ENCODE measurements at regions not wholly inside any gene's neighbourhood (a gene's known extent, or its start where the extent isn't known, plus 50 kb on each side); places are given as distances from the start of the nearest gene placed in this dataset.

DNA sequence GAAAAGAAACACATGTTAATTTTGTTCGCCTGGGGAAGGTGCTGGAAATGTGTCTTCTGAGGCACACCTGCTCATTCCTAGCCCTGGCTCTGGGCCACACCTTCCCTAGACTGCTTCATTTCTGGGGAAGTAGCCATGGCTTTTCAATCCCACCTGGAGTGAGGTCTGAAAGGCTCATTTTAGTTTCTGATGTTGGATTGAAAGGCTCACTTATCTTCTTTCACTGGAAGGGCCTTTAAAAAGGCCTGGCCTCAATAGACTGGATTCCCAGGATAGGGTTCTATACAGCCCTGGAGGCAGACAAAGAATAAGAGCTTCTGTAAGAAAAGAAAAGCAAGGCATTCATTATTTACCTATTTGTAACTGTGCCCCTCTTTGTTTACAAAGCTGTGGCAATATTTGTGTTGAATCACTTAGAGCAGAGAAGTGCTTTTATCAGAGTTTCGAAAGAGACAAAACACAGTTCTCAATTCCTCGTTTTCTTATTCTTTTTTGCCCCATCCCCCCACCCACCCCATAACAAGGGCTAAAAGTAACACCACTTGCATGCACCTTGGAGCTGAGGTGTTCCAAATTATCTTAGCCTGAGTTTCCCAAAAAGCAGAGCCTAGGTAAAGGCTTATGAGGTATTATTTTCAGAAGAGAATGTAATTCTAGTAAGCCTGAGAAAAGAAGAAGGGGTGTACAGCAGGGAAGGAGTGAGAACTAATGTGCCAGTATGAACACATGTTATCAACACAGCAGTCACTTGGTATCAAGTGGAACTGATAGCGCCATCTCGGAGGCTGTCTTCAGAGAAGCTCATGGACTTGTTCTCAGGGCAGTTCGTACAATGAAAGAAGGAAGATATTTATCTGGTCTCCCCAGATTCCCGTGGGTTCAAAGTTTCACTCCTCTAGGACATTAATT, 413.1 kb downstream of the KCTD16 start:
- no peaks in the 10 kb centered on the region for H3K4me1 Mint-ChIP-seq (ENCODE audit: unreplicated experiment)
- no peak for DNase-seq (ENCODE audit: low spot score)
- no peak overlapping the region for H3K27ac Mint-ChIP-seq (ENCODE audit: unreplicated experiment)
- no peak overlapping the region for H3K4me3 Mint-ChIP-seq (ENCODE audit: unreplicated experiment)
- H3K27me3 Mint-ChIP-seq (ENCODE audit: unreplicated experiment), result peaks cover 4% of the 10 kb centered on the region
- no peaks in the 10 kb centered on the region for H3K9me3 Mint-ChIP-seq (ENCODE audit: unreplicated experiment)
- TF ChIP-seq, protein P1, sequence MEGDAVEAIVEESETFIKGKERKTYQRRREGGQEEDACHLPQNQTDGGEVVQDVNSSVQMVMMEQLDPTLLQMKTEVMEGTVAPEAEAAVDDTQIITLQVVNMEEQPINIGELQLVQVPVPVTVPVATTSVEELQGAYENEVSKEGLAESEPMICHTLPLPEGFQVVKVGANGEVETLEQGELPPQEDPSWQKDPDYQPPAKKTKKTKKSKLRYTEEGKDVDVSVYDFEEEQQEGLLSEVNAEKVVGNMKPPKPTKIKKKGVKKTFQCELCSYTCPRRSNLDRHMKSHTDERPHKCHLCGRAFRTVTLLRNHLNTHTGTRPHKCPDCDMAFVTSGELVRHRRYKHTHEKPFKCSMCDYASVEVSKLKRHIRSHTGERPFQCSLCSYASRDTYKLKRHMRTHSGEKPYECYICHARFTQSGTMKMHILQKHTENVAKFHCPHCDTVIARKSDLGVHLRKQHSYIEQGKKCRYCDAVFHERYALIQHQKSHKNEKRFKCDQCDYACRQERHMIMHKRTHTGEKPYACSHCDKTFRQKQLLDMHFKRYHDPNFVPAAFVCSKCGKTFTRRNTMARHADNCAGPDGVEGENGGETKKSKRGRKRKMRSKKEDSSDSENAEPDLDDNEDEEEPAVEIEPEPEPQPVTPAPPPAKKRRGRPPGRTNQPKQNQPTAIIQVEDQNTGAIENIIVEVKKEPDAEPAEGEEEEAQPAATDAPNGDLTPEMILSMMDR (IDR thresholded peaks at IDR 0.05; ENCODE audit: unreplicated experiment), result no peak
- no peaks in the 10 kb centered on the region for H3K36me3 Mint-ChIP-seq (ENCODE audit: low read depth, unreplicated experiment)

- Mint-ChIP-seq H3K27ac (ENCODE audit: unreplicated experiment) (no peak overlapping the region), H3K4me3 (ENCODE audit: unreplicated experiment) (no peak overlapping the region), H3K9me3 (ENCODE audit: unreplicated experiment) (no peaks in the 10 kb centered on the region), H3K36me3 (ENCODE audit: low read depth, unreplicated experiment) (no peaks in the 10 kb centered on the region), H3K27me3 (ENCODE audit: unreplicated experiment) (peaks cover 4% of the 10 kb centered on the region), H3K4me1 (ENCODE audit: unreplicated experiment) (no peaks in the 10 kb centered on the region)
- DNase-seq (ENCODE audit: low spot score), result no peak
- TF ChIP-seq, protein P1 (IDR thresholded peaks at IDR 0.05; ENCODE audit: unreplicated experiment), result no peak
These were observed 411.4 kb downstream of the KCTD16 start for GRCh38 chr5:144582066-144582465.

DNA sequence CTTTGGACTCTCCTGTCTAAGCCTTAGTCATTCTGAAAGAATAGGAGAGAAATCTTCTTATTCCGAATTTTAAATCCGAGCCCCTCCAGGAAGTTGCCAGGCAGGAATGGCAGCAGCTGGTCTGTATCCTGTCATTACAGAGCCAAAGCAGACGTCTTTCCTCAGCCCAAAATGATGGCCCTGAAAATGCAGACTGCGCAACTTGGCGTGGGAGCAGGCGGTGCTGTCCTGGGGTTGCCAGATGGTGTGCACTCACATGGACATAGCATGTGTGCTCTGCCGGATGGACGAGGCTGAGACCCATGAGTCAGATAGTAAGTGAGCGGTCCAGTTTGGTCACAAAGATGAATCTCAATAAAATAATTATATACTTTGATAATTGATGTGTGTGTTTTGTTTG, 410.4 kb downstream of the KCTD16 start:
- no peak for DNase-seq (ENCODE audit: low spot score)
- H3K27ac Mint-ChIP-seq (ENCODE audit: unreplicated experiment), result no peak overlapping the region
- TF ChIP-seq, protein P1 (IDR thresholded peaks at IDR 0.05; ENCODE audit: unreplicated experiment), result no peak
- H3K4me1 Mint-ChIP-seq (ENCODE audit: unreplicated experiment), result no peaks in the 10 kb centered on the region
- no peak overlapping the region for H3K4me3 Mint-ChIP-seq (ENCODE audit: unreplicated experiment)
- H3K36me3 Mint-ChIP-seq (ENCODE audit: low read depth, unreplicated experiment), result no peaks in the 10 kb centered on the region
- H3K9me3 Mint-ChIP-seq (ENCODE audit: unreplicated experiment), result no peaks in the 10 kb centered on the region
- peaks cover 4% of the 10 kb centered on the region for H3K27me3 Mint-ChIP-seq (ENCODE audit: unreplicated experiment)

GRCh38 chr5:144577676-144578075, 407.0 kb downstream of the KCTD16 start:
- TF ChIP-seq, protein P1 (IDR thresholded peaks at IDR 0.05; ENCODE audit: unreplicated experiment), result no peak
- H3K36me3 Mint-ChIP-seq (ENCODE audit: low read depth, unreplicated experiment), result no peaks in the 10 kb centered on the region
- H3K27ac Mint-ChIP-seq (ENCODE audit: unreplicated experiment), result no peak overlapping the region
- no peak overlapping the region for H3K4me3 Mint-ChIP-seq (ENCODE audit: unreplicated experiment)
- no peaks in the 10 kb centered on the region for H3K4me1 Mint-ChIP-seq (ENCODE audit: unreplicated experiment)
- H3K27me3 Mint-ChIP-seq (ENCODE audit: unreplicated experiment), result peaks cover 4% of the 10 kb centered on the region
- no peak for DNase-seq (ENCODE audit: low spot score)
- H3K9me3 Mint-ChIP-seq (ENCODE audit: unreplicated experiment), result no peaks in the 10 kb centered on the region

DNA sequence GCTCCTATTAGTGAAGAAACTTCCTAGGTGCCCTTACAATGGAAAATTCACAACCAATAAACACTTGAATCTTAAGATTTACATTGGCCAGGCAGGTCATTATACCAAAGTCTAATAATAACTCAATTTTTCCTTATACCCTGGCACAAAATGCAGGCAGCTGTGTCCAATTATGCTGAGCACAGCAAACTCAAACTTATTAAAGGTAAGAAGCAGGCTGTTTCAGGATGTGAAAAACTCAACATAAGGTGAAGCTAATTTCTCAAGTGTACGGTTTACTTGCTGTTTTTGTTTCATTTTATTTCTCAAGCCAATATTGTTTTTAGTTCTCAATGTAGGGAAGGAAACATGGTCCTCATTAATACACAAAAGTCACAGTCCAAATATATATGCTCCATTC, 405.1 kb downstream of the KCTD16 start:
- peaks cover 1% of the 10 kb centered on the region for H3K27me3 Mint-ChIP-seq (ENCODE audit: unreplicated experiment)
- no peaks in the 10 kb centered on the region for H3K9me3 Mint-ChIP-seq (ENCODE audit: unreplicated experiment)
- H3K4me3 Mint-ChIP-seq (ENCODE audit: unreplicated experiment), result no peak overlapping the region
- no peak for DNase-seq (ENCODE audit: low spot score)
- no peak overlapping the region for H3K27ac Mint-ChIP-seq (ENCODE audit: unreplicated experiment)
- H3K4me1 Mint-ChIP-seq (ENCODE audit: unreplicated experiment), result no peaks in the 10 kb centered on the region
- TF ChIP-seq, protein P1 (IDR thresholded peaks at IDR 0.05; ENCODE audit: unreplicated experiment), result no peak
- H3K36me3 Mint-ChIP-seq (ENCODE audit: low read depth, unreplicated experiment), result no peaks in the 10 kb centered on the region
